GM23338 (cell line): ENCODE measurements at regions not wholly inside any gene's neighbourhood (a gene's known extent, or its start where the extent isn't known, plus 50 kb on each side); places are given as distances from the start of the nearest gene placed in this dataset.
A peak's percentile ranks its signal among the peaks of the same experiment; 100 is the strongest.

ENCODE experiments used
- ATAC-seq: fragments of 200-7000 bp; cut with Tn5 transposase; 3 replicates; pipeline ENCODE4 v1.9.1; 2020
- DNase-seq: peaks from one replicate; pipeline ENCODE4 v3.0.0-alpha.2; 2015; ENCODE audit warnings: low spot score
- H2AFZ ChIP-seq: fragments of 200-600 bp; sonication (generic); 2 replicates; pipeline ENCODE4 v1.8.0; 2016; ENCODE audit warnings: antibody characterized with exemption, mild to moderate bottlenecking, moderate library complexity
- H3F3A ChIP-seq: fragments of 200-600 bp; sonication (generic); replicated peaks from 2 replicates; pipeline ENCODE4 v1.8.0; 2017; ENCODE audit warnings: antibody characterized with exemption, mixed run types, low read depth
- H3K27ac ChIP-seq: fragments of 200-600 bp; sonication (generic); 2 replicates; pipeline ENCODE4 v1.6.1; 2016; ENCODE audit warnings: low read depth
- H3K27me3 ChIP-seq: fragments of 200-600 bp; sonication (generic); 2 replicates; pipeline ENCODE4 v1.8.0; 2016; ENCODE audit warnings: mild to moderate bottlenecking, mixed run types, moderate library complexity; ENCODE audit not compliant: insufficient read depth
- H3K36me3 ChIP-seq: fragments of 200-600 bp; sonication (generic); 2 replicates; pipeline ENCODE4 v1.8.0; 2016; ENCODE audit warnings: mild to moderate bottlenecking; ENCODE audit not compliant: insufficient read depth
- H3K4me1 ChIP-seq: fragments of 200-600 bp; sonication (generic); 2 replicates; pipeline ENCODE4 v1.8.0; 2016; ENCODE audit warnings: mild to moderate bottlenecking, moderate library complexity; ENCODE audit not compliant: insufficient read depth
- H3K4me2 ChIP-seq: fragments of 200-600 bp; sonication (generic); 2 replicates; pipeline ENCODE4 v1.7.1; 2017; ENCODE audit warnings: mixed run types
- H3K4me3 ChIP-seq: fragments of 200-600 bp; sonication (generic); 2 replicates; pipeline ENCODE4 v1.6.1; 2016; ENCODE audit warnings: mixed run types
- H3K79me2 ChIP-seq: fragments of 200-600 bp; sonication (generic); replicated peaks from 2 replicates; pipeline ENCODE4 v1.8.0; 2017; ENCODE audit warnings: mild to moderate bottlenecking; ENCODE audit not compliant: insufficient read depth
- H3K9me2 ChIP-seq: fragments of 200-600 bp; sonication (generic); 2 replicates; pipeline ENCODE4 v1.8.0; 2017; ENCODE audit not compliant: insufficient read depth
- H4K20me1 ChIP-seq: fragments of 200-600 bp; sonication (generic); replicated peaks from 2 replicates; pipeline ENCODE4 v1.8.0; 2017; ENCODE audit warnings: mild to moderate bottlenecking; ENCODE audit not compliant: insufficient read depth
- H3K27ac Mint-ChIP-seq: 2 replicates; pipeline ENCODE4 v1.8.0; 2020; ENCODE audit warnings: inconsistent platforms, mild to moderate bottlenecking, moderate library complexity, mixed read lengths
- H3K27me3 Mint-ChIP-seq: 3 replicates; pipeline ENCODE4 v1.8.0; 2022; ENCODE audit warnings: low read depth, mild to moderate bottlenecking, moderate library complexity, mixed read lengths, inconsistent platforms; ENCODE audit not compliant: insufficient read depth, poor library complexity
- H3K36me3 Mint-ChIP-seq: 3 replicates; pipeline ENCODE4 v1.8.0; 2021; ENCODE audit warnings: low read depth, mild to moderate bottlenecking, inconsistent platforms, moderate library complexity, mixed read lengths
- H3K4me1 Mint-ChIP-seq: 3 replicates; pipeline ENCODE4 v1.8.0; 2020; ENCODE audit warnings: mild to moderate bottlenecking, inconsistent platforms, mixed read lengths
- H3K4me3 Mint-ChIP-seq: 3 replicates; pipeline ENCODE4 v1.8.0; 2021; ENCODE audit warnings: moderate library complexity, mild to moderate bottlenecking, inconsistent platforms, mixed read lengths
- H3K9me3 Mint-ChIP-seq: 3 replicates; pipeline ENCODE4 v1.8.0; 2020; ENCODE audit warnings: moderate library complexity, mild to moderate bottlenecking, inconsistent platforms, mixed read lengths
- CTCF ChIP-seq, 2 experiments: fragments of 200-600 bp in 1 of 2; sonication (generic) in 1 of 2; conservative IDR thresholded peaks; 2 replicates each; pipeline versions ENCODE4 v1.5.1 to v1.6.1; 2016 to 2017; ENCODE audit warnings: antibody characterized with exemption in 2 of 2, low read depth in 2 of 2, mild to moderate bottlenecking in 2 of 2, moderate library complexity in 1 of 2
- EZH2 ChIP-seq: fragments of 200-600 bp; sonication (generic); IDR thresholded peaks from one replicate; pipeline ENCODE4 v1.8.0; 2017; ENCODE audit warnings: antibody characterized with exemption, mild to moderate bottlenecking, low read depth; ENCODE audit not compliant: unreplicated experiment
- EZH2phosphoT487 ChIP-seq: fragments of 200-600 bp; sonication (generic); IDR thresholded peaks from one replicate; pipeline ENCODE4 v1.8.1; 2018; ENCODE audit warnings: antibody characterized with exemption; ENCODE audit not compliant: unreplicated experiment
- JUNB ChIP-seq: IDR thresholded peaks from one replicate; pipeline ENCODE4 v1.6.1; 2016; ENCODE audit warnings: antibody characterized with exemption; ENCODE audit not compliant: unreplicated experiment
- STAT1 ChIP-seq: IDR thresholded peaks from one replicate; pipeline ENCODE4 v1.6.1; 2016; ENCODE audit warnings: antibody characterized with exemption; ENCODE audit not compliant: unreplicated experiment
- ZNF114 ChIP-seq: fragments of 250-450 bp; sonication (Bioruptor Pico); IDR thresholded peaks from 2 replicates; pipeline ENCODE4 v1.5.0; 2020; ENCODE audit warnings: mild to moderate bottlenecking, moderate library complexity
- ZNF331 ChIP-seq: fragments of 250-450 bp; sonication (Bioruptor Pico); IDR thresholded peaks from 2 replicates; pipeline ENCODE4 v1.5.0; 2020; ENCODE audit warnings: low read depth, mild to moderate bottlenecking, moderate library complexity
- TF ChIP-seq, protein P1 (sequence below): IDR thresholded peaks from 2 replicates; pipeline ENCODE4 v1.6.1; 2016; ENCODE audit warnings: antibody characterized with exemption
- TF ChIP-seq, protein P2 (sequence below): IDR thresholded peaks from one replicate; pipeline ENCODE4 v1.6.1; 2018; ENCODE audit warnings: antibody characterized with exemption; ENCODE audit not compliant: unreplicated experiment
- TF ChIP-seq, protein P3 (sequence below): fragments of 250-450 bp; sonication (Bioruptor Pico); IDR thresholded peaks from 2 replicates; pipeline ENCODE4 v1.5.0; 2020; ENCODE audit warnings: mild to moderate bottlenecking, moderate library complexity

GRCh38 chr17:79509490-79509889, 101.4 kb downstream of the RBFOX3 start:
- H2AFZ ChIP-seq = no peak overlapping the region
- Mint-ChIP-seq H3K36me3 (peaks cover 4% of the 10 kb centered on the region; the same call in 2 of the 3 replicates), H3K27ac (no peak overlapping the region), H3K27me3 (peaks cover 4% of the 10 kb centered on the region), H3K4me3 (no peak overlapping the region), H3K9me3 (peaks cover 6% of the 10 kb centered on the region), H3K4me1 (no peaks in the 10 kb centered on the region)
- H3K9me2 ChIP-seq = no peaks in the 10 kb centered on the region
- H3K27ac ChIP-seq = no peak overlapping the region
- no peaks in the 10 kb centered on the region for H4K20me1 ChIP-seq
- H3K4me2 ChIP-seq = no peak overlapping the region
- H3K4me3 ChIP-seq = no peak overlapping the region
- no peak for TF ChIP-seq EZH2
- no peaks in the 10 kb centered on the region for H3K79me2 ChIP-seq
- no peaks in the 10 kb centered on the region for H3K36me3 ChIP-seq
- H3F3A ChIP-seq = no peaks in the 10 kb centered on the region
- no peaks in the 10 kb centered on the region for H3K4me1 ChIP-seq
- H3K27me3 ChIP-seq = no peaks in the 10 kb centered on the region
- DNase-seq (no peak), ATAC-seq (no peak)

DNA sequence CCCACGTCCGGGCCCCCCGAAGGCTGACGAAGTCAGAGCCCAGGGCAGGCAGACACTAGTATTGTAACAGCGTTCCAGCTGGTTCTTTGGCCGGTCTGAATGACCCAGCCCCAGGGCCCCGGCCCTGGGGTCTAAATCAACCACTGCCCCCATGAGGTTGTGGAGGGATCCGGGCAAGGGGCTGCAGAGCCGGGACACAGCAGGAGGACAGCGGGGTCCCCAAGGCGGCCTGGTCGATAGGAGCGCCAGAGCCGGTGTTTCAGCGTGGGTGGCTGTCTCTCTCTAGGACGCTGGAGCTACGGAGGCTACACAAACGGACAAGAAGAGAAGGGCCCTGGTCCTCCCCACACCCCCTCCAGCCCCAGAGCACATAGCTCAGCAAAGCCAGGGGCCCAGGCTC, 101.8 kb downstream of the RBFOX3 start:
- H3K27ac ChIP-seq = no peak overlapping the region
- no peak overlapping the region for H2AFZ ChIP-seq
- H3K27me3 ChIP-seq = no peaks in the 10 kb centered on the region
- Mint-ChIP-seq H3K4me3 (no peak overlapping the region), H3K27me3 (peaks cover 2% of the 10 kb centered on the region), H3K4me1 (no peaks in the 10 kb centered on the region), H3K36me3 (peaks cover 4% of the 10 kb centered on the region; the same call in 2 of the 3 replicates), H3K27ac (no peak overlapping the region), H3K9me3 (peaks cover 6% of the 10 kb centered on the region)
- H3K36me3 ChIP-seq = no peaks in the 10 kb centered on the region
- no peak overlapping the region for H3K4me3 ChIP-seq
- H3F3A ChIP-seq = no peaks in the 10 kb centered on the region
- DNase-seq (no peak), ATAC-seq (peak; percentile 37; the same call in 2 of the 3 replicates)
- H3K79me2 ChIP-seq = no peaks in the 10 kb centered on the region
- H4K20me1 ChIP-seq = no peaks in the 10 kb centered on the region
- H3K4me2 ChIP-seq = no peak overlapping the region
- no peaks in the 10 kb centered on the region for H3K4me1 ChIP-seq
- no peaks in the 10 kb centered on the region for H3K9me2 ChIP-seq
- TF ChIP-seq, protein P1, sequence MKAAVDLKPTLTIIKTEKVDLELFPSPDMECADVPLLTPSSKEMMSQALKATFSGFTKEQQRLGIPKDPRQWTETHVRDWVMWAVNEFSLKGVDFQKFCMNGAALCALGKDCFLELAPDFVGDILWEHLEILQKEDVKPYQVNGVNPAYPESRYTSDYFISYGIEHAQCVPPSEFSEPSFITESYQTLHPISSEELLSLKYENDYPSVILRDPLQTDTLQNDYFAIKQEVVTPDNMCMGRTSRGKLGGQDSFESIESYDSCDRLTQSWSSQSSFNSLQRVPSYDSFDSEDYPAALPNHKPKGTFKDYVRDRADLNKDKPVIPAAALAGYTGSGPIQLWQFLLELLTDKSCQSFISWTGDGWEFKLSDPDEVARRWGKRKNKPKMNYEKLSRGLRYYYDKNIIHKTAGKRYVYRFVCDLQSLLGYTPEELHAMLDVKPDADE = no peak
- TF ChIP-seq ZNF114 (CRISPR knock-in tag) = no peak
- TF ChIP-seq, protein P2, sequence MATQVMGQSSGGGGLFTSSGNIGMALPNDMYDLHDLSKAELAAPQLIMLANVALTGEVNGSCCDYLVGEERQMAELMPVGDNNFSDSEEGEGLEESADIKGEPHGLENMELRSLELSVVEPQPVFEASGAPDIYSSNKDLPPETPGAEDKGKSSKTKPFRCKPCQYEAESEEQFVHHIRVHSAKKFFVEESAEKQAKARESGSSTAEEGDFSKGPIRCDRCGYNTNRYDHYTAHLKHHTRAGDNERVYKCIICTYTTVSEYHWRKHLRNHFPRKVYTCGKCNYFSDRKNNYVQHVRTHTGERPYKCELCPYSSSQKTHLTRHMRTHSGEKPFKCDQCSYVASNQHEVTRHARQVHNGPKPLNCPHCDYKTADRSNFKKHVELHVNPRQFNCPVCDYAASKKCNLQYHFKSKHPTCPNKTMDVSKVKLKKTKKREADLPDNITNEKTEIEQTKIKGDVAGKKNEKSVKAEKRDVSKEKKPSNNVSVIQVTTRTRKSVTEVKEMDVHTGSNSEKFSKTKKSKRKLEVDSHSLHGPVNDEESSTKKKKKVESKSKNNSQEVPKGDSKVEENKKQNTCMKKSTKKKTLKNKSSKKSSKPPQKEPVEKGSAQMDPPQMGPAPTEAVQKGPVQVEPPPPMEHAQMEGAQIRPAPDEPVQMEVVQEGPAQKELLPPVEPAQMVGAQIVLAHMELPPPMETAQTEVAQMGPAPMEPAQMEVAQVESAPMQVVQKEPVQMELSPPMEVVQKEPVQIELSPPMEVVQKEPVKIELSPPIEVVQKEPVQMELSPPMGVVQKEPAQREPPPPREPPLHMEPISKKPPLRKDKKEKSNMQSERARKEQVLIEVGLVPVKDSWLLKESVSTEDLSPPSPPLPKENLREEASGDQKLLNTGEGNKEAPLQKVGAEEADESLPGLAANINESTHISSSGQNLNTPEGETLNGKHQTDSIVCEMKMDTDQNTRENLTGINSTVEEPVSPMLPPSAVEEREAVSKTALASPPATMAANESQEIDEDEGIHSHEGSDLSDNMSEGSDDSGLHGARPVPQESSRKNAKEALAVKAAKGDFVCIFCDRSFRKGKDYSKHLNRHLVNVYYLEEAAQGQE = no peak
- no peak for TF ChIP-seq JUNB
- TF ChIP-seq CTCF (conservative IDR thresholded peaks at IDR 0.05; ENCODE audit: low read depth in 2 of 2) = no peak
- no peak for TF ChIP-seq ZNF331
- TF ChIP-seq EZH2phosphoT487 = no peak
- TF ChIP-seq STAT1 = no peak
- TF ChIP-seq EZH2 = no peak
- TF ChIP-seq, protein P3, sequence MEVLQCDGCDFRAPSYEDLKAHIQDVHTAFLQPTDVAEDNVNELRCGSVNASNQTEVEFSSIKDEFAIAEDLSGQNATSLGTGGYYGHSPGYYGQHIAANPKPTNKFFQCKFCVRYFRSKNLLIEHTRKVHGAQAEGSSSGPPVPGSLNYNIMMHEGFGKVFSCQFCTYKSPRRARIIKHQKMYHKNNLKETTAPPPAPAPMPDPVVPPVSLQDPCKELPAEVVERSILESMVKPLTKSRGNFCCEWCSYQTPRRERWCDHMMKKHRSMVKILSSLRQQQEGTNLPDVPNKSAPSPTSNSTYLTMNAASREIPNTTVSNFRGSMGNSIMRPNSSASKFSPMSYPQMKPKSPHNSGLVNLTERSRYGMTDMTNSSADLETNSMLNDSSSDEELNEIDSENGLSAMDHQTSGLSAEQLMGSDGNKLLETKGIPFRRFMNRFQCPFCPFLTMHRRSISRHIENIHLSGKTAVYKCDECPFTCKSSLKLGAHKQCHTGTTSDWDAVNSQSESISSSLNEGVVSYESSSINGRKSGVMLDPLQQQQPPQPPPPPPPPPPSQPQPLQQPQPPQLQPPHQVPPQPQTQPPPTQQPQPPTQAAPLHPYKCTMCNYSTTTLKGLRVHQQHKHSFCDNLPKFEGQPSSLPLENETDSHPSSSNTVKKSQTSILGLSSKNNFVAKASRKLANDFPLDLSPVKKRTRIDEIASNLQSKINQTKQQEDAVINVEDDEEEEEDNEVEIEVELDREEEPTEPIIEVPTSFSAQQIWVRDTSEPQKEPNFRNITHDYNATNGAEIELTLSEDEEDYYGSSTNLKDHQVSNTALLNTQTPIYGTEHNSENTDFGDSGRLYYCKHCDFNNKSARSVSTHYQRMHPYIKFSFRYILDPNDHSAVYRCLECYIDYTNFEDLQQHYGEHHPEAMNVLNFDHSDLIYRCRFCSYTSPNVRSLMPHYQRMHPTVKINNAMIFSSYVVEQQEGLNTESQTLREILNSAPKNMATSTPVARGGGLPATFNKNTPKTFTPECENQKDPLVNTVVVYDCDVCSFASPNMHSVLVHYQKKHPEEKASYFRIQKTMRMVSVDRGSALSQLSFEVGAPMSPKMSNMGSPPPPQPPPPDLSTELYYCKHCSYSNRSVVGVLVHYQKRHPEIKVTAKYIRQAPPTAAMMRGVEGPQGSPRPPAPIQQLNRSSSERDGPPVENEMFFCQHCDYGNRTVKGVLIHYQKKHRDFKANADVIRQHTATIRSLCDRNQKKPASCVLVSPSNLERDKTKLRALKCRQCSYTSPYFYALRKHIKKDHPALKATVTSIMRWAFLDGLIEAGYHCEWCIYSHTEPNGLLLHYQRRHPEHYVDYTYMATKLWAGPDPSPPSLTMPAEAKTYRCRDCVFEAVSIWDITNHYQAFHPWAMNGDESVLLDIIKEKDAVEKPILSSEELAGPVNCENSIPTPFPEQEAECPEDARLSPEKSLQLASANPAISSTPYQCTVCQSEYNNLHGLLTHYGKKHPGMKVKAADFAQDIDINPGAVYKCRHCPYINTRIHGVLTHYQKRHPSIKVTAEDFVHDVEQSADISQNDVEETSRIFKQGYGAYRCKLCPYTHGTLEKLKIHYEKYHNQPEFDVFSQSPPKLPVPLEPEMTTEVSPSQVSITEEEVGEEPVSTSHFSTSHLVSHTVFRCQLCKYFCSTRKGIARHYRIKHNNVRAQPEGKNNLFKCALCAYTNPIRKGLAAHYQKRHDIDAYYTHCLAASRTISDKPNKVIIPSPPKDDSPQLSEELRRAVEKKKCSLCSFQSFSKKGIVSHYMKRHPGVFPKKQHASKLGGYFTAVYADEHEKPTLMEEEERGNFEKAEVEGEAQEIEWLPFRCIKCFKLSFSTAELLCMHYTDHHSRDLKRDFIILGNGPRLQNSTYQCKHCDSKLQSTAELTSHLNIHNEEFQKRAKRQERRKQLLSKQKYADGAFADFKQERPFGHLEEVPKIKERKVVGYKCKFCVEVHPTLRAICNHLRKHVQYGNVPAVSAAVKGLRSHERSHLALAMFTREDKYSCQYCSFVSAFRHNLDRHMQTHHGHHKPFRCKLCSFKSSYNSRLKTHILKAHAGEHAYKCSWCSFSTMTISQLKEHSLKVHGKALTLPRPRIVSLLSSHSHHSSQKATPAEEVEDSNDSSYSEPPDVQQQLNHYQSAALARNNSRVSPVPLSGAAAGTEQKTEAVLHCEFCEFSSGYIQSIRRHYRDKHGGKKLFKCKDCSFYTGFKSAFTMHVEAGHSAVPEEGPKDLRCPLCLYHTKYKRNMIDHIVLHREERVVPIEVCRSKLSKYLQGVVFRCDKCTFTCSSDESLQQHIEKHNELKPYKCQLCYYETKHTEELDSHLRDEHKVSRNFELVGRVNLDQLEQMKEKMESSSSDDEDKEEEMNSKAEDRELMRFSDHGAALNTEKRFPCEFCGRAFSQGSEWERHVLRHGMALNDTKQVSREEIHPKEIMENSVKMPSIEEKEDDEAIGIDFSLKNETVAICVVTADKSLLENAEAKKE (CRISPR knock-in tag) = no peak
